Astrocyte of the hippocampus (primary cell): ENCODE measurements at regions not wholly inside any gene's neighbourhood (a gene's known extent, or its start where the extent isn't known, plus 50 kb on each side); places are given as distances from the start of the nearest gene placed in this dataset.

ENCODE experiments used
- DNase-seq: peaks from one replicate; pipeline ENCODE4 v3.0.0; 2011; ENCODE audit warnings: low read depth, low spot score

- no peak for DNase-seq
Observed at GRCh38 chr4:189367832-189368231, 572.8 kb upstream of the FRG1 start.

- DNase-seq, result no peak
Observed at GRCh38 chr4:189374176-189374575, 566.5 kb upstream of the FRG1 start.

- no peak for DNase-seq
Observed at GRCh38 chr4:189376901-189377300, 563.8 kb upstream of the FRG1 start.

GRCh38 chr4:189377569-189377968 lies 563.1 kb upstream of the FRG1 start:
- DNase-seq, result no peak

- no peak for DNase-seq
Observed at GRCh38 chr4:189385098-189385497, 555.6 kb upstream of the FRG1 start.

- no peak for DNase-seq
Observed at GRCh38 chr4:189385579-189385978, 555.1 kb upstream of the FRG1 start.

- no peak for DNase-seq
Observed at GRCh38 chr4:189396435-189396834, 544.2 kb upstream of the FRG1 start.

- DNase-seq, result no peak
Observed at GRCh38 chr4:189404271-189404670, 536.4 kb upstream of the FRG1 start.

- no peak for DNase-seq
Observed at GRCh38 chr4:189409158-189409557, 531.5 kb upstream of the FRG1 start.

GRCh38 chr4:189414021-189414420 lies 526.7 kb upstream of the FRG1 start:
- DNase-seq, result no peak

- DNase-seq, result no peak
Observed at GRCh38 chr4:189420572-189420971, 520.1 kb upstream of the FRG1 start.

- no peak for DNase-seq
Observed at GRCh38 chr4:189436207-189436606, 504.5 kb upstream of the FRG1 start.

GRCh38 chr4:189440716-189441115 lies 500.0 kb upstream of the FRG1 start:
- no peak for DNase-seq

GRCh38 chr4:189443341-189443740 lies 497.3 kb upstream of the FRG1 start:
- no peak for DNase-seq

GRCh38 chr4:189445613-189446012 lies 495.1 kb upstream of the FRG1 start:
- DNase-seq, result no peak

GRCh38 chr4:189463734-189464133 lies 476.9 kb upstream of the FRG1 start:
- no peak for DNase-seq

GRCh38 chr4:189494407-189494806 lies 446.3 kb upstream of the FRG1 start:
- DNase-seq, result no peak

GRCh38 chr4:189497516-189497915 lies 443.2 kb upstream of the FRG1 start:
- no peak for DNase-seq

GRCh38 chr4:189497996-189498395 lies 442.7 kb upstream of the FRG1 start:
- no peak for DNase-seq

GRCh38 chr4:189498457-189498856 lies 442.2 kb upstream of the FRG1 start:
- no peak for DNase-seq

- peak; percentile 13 for DNase-seq
Observed at GRCh38 chr4:189499696-189500095, 441.0 kb upstream of the FRG1 start.

GRCh38 chr4:189500970-189501369 lies 439.7 kb upstream of the FRG1 start:
- no peak for DNase-seq

GRCh38 chr4:189502841-189503435 lies 437.7 kb upstream of the FRG1 start:
- peak; percentile 79 for DNase-seq

GRCh38 chr4:189504220-189504619 lies 436.5 kb upstream of the FRG1 start:
- no peak for DNase-seq
